HG02885 (cell line): ENCODE measurements at regions not wholly inside any gene's neighbourhood (a gene's known extent, or its start where the extent isn't known, plus 50 kb on each side); places are given as distances from the start of the nearest gene placed in this dataset.

Source experiments
- ATAC-seq: cut with Tn5 transposase; IDR thresholded peaks from one replicate; pipeline ENCODE4 v1.9.1; 2021; ENCODE audit warnings: mild to moderate bottlenecking; ENCODE audit not compliant: unreplicated experiment, poor library complexity

DNA sequence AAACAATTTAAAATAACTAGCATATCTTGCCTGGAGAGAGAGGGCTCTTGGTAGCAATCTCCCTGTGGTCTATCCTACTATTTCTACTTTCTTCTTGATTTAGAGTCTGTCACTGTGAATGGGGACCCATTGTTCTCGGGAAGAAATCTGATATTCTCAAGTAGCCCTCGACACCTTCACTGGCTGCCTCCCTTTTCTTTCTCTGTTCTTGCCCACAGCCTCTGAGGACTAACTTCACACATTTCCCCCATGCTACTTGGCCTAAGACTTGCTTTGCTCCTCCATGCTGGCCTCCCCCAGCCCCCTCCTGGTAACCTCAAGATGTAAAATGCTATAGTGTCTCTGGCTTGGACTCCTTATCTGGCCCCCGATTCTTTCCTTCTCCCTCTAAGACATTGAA is 58.8 kb upstream of the NT5C1B start:
- ATAC-seq = no peak

- no peak for ATAC-seq
Measured at GRCh38 chr2:18647731-18648130, 58.4 kb upstream of the NT5C1B start.

GRCh38 chr2:18645315-18645714 is 55.9 kb upstream of the NT5C1B start:
- no peak for ATAC-seq

DNA sequence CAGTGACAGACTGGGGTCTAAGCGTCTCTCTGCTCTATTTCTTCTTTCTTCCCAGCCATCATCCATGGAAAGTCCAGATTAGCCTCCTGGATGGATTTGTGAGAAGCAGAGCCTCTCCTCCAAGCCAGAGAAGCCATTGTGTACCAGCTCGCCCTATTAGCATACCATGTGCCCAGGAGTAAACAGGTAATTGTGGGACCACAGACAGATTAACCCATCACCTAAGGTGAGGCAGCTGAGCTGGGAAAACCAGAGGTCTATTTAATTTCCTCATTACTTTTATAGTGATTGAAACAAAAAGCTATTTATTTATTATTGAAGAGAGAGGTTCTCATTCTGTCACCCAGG is 54.7 kb upstream of the NT5C1B start:
- ATAC-seq = no peak

- no peak for ATAC-seq
Measured at GRCh38 chr2:18643326-18644114, 54.2 kb upstream of the NT5C1B start.

DNA sequence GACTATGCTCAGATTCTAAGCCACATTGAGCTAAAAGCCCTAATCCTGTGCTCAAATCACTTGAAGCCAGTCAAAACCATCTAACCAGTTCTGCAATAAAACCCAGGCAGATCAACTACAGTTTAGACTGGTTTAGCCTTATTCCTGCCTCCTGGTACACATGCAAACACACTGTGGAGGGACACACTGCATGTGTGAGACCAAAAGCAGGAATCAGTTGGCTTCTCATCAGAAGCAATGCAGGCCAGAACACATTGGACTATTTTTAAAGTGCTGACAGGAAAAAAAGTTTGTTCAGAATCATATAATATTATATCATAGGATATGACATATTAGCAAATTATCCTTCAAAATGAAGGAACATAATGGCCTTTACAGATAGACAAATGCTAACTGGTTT is 52.5 kb upstream of the NT5C1B start:
- ATAC-seq = no peak

DNA sequence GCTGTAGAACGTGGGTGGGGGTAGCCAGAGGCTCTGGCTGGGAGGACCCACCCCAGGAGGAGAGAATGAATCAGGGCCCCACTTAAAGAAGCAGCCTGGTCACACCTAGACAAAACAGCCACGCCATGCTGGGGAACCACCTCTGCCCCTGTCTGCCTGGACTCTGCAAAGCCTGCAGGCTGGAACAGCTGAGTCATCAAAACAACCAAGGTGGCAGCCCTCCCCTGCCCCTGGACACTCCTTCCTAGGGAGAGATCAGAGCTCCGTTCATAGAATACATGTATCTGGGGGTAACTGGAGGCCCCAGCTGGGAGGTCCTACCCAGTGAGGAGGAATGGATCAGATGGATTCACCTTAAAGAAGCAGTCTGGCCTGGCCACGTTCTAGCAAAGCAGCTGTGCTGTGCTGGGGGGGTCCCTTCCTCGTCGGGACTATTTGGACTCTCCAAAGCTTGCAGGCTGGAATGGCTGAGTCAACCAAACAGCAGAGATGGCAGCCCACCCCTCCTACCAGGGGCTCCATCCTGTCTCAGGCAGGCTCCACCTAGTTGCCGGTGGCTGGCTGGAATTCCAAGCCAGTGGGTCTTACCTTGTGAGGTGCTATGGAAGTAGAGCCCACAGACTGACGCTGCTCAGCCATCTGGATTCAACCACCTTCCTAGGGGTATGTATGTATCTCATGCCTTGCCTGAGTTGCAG is 50.5 kb upstream of the NT5C1B start:
- ATAC-seq = no peak
